Osteocyte (in vitro differentiated cells): ENCODE measurements at regions not wholly inside any gene's neighbourhood (a gene's known extent, or its start where the extent isn't known, plus 50 kb on each side); places are given as distances from the start of the nearest gene placed in this dataset.

ENCODE experiments used
- DNase-seq: peaks from one replicate; pipeline ENCODE4 v3.0.0; 2021; ENCODE audit warnings: mixed read lengths; ENCODE audit not compliant: unreplicated experiment; ENCODE audit errors: extremely low spot score
- H3K27ac Mint-ChIP-seq: one replicate; pipeline ENCODE4 v1.8.0; 2021; ENCODE audit warnings: mild to moderate bottlenecking, mixed read lengths; ENCODE audit not compliant: unreplicated experiment
- H3K27me3 Mint-ChIP-seq: one replicate; pipeline ENCODE4 v1.8.0; 2021; ENCODE audit warnings: mixed read lengths; ENCODE audit not compliant: unreplicated experiment
- H3K36me3 Mint-ChIP-seq: one replicate; pipeline ENCODE4 v1.8.0; 2021; ENCODE audit warnings: mixed read lengths; ENCODE audit not compliant: unreplicated experiment
- H3K4me1 Mint-ChIP-seq: one replicate; pipeline ENCODE4 v1.8.0; 2021; ENCODE audit warnings: mixed read lengths; ENCODE audit not compliant: unreplicated experiment
- H3K4me3 Mint-ChIP-seq: one replicate; pipeline ENCODE4 v1.8.0; 2021; ENCODE audit warnings: mild to moderate bottlenecking, moderate library complexity, mixed read lengths; ENCODE audit not compliant: unreplicated experiment
- H3K9me3 Mint-ChIP-seq: one replicate; pipeline ENCODE4 v1.8.0; 2021; ENCODE audit warnings: mixed read lengths; ENCODE audit not compliant: unreplicated experiment
- CTCF ChIP-seq: fragments of 200-600 bp; sonication (generic); IDR thresholded peaks from 2 replicates; pipeline ENCODE4 v1.5.0; 2021; ENCODE audit warnings: antibody characterized with exemption, mild to moderate bottlenecking, moderate library complexity

- H3K27me3 Mint-ChIP-seq: peaks cover 35% of the 10 kb centered on the region
- peaks cover 4% of the 10 kb centered on the region for H3K4me1 Mint-ChIP-seq
- H3K27ac Mint-ChIP-seq: no peak overlapping the region
- peak; percentile 63 for DNase-seq
- TF ChIP-seq CTCF: no peak
- no peak overlapping the region for H3K4me3 Mint-ChIP-seq
- H3K36me3 Mint-ChIP-seq: no peaks in the 10 kb centered on the region
- no peaks in the 10 kb centered on the region for H3K9me3 Mint-ChIP-seq
Measured at GRCh38 chr5:171706736-171707441, 78.7 kb upstream of the SMIM23 start.

- H3K36me3 Mint-ChIP-seq: no peaks in the 10 kb centered on the region
- DNase-seq: peak; percentile 15
- H3K4me1 Mint-ChIP-seq: peaks cover 4% of the 10 kb centered on the region
- peaks cover 37% of the 10 kb centered on the region for H3K27me3 Mint-ChIP-seq
- no peak overlapping the region for H3K27ac Mint-ChIP-seq
- H3K9me3 Mint-ChIP-seq: no peaks in the 10 kb centered on the region
- H3K4me3 Mint-ChIP-seq: no peak overlapping the region
- no peak for TF ChIP-seq CTCF
Measured at GRCh38 chr5:171707442-171707792, 78.2 kb upstream of the SMIM23 start.

GRCh38 chr5:171709930-171710329, 75.7 kb upstream of the SMIM23 start:
- H3K27ac Mint-ChIP-seq: no peak overlapping the region
- H3K27me3 Mint-ChIP-seq: peaks cover 34% of the 10 kb centered on the region
- no peaks in the 10 kb centered on the region for H3K36me3 Mint-ChIP-seq
- H3K9me3 Mint-ChIP-seq: no peaks in the 10 kb centered on the region
- no peak overlapping the region for H3K4me3 Mint-ChIP-seq
- peak; percentile 42 for DNase-seq
- H3K4me1 Mint-ChIP-seq: peaks cover 3% of the 10 kb centered on the region
- TF ChIP-seq CTCF: no peak

GRCh38 chr5:171710451-171711024, 75.1 kb upstream of the SMIM23 start:
- Mint-ChIP-seq H3K36me3 (no peaks in the 10 kb centered on the region), H3K27ac (no peak overlapping the region), H3K9me3 (no peaks in the 10 kb centered on the region), H3K27me3 (peaks cover 32% of the 10 kb centered on the region), H3K4me3 (no peak overlapping the region), H3K4me1 (peaks cover 1% of the 10 kb centered on the region)
- DNase-seq: peak; percentile 46
- TF ChIP-seq CTCF: no peak

- DNase-seq: no peak
- no peaks in the 10 kb centered on the region for H3K4me1 Mint-ChIP-seq
- H3K27ac Mint-ChIP-seq: no peak overlapping the region
- H3K9me3 Mint-ChIP-seq: no peaks in the 10 kb centered on the region
- peaks cover 33% of the 10 kb centered on the region for H3K27me3 Mint-ChIP-seq
- no peak overlapping the region for H3K4me3 Mint-ChIP-seq
- H3K36me3 Mint-ChIP-seq: no peaks in the 10 kb centered on the region
- TF ChIP-seq CTCF: no peak
Measured at GRCh38 chr5:171711571-171711970, 74.0 kb upstream of the SMIM23 start.
